Fibroblast of lung (primary cell): ENCODE measurements at regions not wholly inside any gene's neighbourhood (a gene's known extent, or its start where the extent isn't known, plus 50 kb on each side); places are given as distances from the start of the nearest gene placed in this dataset.

Experiments
- CTCF ChIP-seq, 2 donors: IDR thresholded peaks in 1 of 2; conservative IDR thresholded peaks in 1 of 2; 1 replicate in 1 of 2; 2 replicates in 1 of 2; pipeline ENCODE4 v1.5.1; 2011 to 2012; ENCODE audit warnings: low read length in 2 of 2, control low read depth in 1 of 2, inconsistent platforms in 1 of 2, low read depth in 1 of 2, mild to moderate bottlenecking in 1 of 2
- EZH2 ChIP-seq: IDR thresholded peaks from 2 replicates; pipeline ENCODE4 v1.5.1; 2012; ENCODE audit warnings: low read length, control low read depth, mild to moderate bottlenecking; ENCODE audit errors: missing control alignments

- TF ChIP-seq CTCF (conservative IDR thresholded peaks at IDR 0.05 in 1 of 2, IDR thresholded peaks at IDR 0.05 in 1 of 2; ENCODE audit: low read depth in 1 of 2, low read length in 2 of 2): no peak
- TF ChIP-seq EZH2: no peak
Observed at GRCh38 chr6:11425431-11425871, 112.1 kb upstream of the TMEM170B start.
